HG03103 (cell line): ENCODE measurements at regions not wholly inside any gene's neighbourhood (a gene's known extent, or its start where the extent isn't known, plus 50 kb on each side); places are given as distances from the start of the nearest gene placed in this dataset.
"Not testable (repeated sequence)": the region's sequence is repeated elsewhere in the genome, so short reads cannot be mapped to it uniquely, and the experiment has no call there.

Source experiments
- ATAC-seq: cut with Tn5 transposase; IDR thresholded peaks from one replicate; pipeline ENCODE4 v1.9.1; 2021; ENCODE audit warnings: low read depth; ENCODE audit not compliant: unreplicated experiment

- no peak for ATAC-seq
These were observed 78.8 kb upstream of the HMGXB4 start for GRCh38 chr22:35178446-35178845.

- ATAC-seq = no peak
These were observed 73.4 kb upstream of the HMGXB4 start for GRCh38 chr22:35183917-35184316.

GRCh38 chr22:35186492-35186891, 70.8 kb upstream of the HMGXB4 start:
- ATAC-seq = no peak

- not testable (repeated sequence) for ATAC-seq
These were observed 68.4 kb upstream of the HMGXB4 start for GRCh38 chr22:35188930-35189329.

GRCh38 chr22:35189559-35189958, 67.7 kb upstream of the HMGXB4 start:
- no peak for ATAC-seq

DNA sequence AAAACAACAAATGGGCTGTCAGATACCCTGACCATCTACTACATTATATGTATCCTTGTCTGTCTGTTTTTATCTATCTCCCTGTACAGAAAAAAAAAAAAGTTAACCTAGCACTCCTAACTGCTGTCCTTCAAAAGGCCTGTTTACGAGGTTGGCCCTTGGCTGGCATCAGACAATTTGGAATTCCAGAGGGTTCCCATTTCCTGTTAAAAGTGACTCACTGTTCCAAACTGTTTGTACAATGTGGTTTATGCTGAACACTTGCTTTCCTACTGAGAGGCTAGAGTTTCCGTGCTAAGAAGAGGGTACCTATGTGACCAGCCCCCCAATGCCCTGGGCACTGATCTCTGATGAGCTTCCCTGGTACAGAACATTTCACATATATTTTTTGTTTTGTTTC, 65.9 kb upstream of the HMGXB4 start:
- no peak for ATAC-seq

- no peak for ATAC-seq
These were observed 65.0 kb upstream of the HMGXB4 start for GRCh38 chr22:35192129-35192918.

GRCh38 chr22:35195226-35195625, 62.1 kb upstream of the HMGXB4 start:
- no peak for ATAC-seq

- no peak for ATAC-seq
These were observed 61.5 kb upstream of the HMGXB4 start for GRCh38 chr22:35195821-35196220.

DNA sequence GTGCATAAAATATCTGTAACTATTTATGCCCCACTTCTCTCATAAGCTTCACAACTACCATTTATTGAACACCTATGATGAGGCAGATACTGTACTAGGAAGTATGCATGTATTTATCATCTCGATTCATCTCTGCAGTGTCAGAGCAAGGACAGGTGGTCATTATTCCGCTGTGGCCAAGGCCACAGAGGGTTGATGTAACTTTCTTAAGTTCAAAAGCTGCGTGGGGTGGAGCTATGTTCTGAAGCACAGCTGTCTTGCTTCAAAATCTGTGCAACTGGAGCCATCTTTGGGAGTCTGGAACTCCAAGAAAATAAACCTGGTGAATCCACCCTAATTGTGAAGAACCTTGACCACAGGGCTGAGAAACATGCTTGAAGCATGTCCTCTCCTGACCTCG, 60.2 kb upstream of the HMGXB4 start:
- no peak for ATAC-seq

DNA sequence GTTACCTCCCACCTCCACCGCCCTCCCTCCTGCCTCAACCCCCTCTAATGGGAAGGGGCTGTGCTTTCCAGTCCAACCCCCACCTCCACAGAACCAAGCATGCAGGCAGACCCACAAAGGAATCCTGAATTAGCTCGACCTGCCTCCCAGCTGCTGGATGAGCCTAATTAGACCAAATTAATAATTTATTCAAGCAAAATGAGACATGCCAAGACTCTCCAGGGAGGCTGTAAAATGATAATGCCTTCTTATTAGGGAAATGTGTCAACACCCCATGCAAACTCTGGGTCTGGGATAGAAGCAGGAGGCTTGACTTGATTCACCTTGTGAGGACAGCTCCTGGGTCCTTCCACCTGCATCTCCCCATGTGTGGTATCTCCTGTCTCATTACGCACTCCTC, 59.4 kb upstream of the HMGXB4 start:
- no peak for ATAC-seq

DNA sequence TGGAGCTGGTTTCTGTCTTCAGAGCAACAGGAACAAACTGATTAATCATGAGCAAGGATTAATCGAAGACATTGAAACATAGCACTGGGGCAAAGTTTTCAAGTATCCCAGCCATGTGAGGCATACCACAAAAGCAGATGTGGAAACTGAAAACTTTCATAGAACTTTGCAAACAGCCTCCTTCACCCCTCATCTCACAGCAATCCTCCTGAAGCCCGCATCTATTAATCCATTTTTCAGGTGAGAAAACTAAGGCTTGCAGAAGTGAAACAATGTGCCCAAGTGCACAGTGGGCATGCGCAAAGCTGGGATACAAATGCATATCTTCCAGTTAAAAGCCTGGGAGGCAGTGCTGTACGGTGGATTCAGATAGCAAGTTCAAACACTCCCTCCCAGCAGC, 58.6 kb upstream of the HMGXB4 start:
- no peak for ATAC-seq

- no peak for ATAC-seq
These were observed 54.9 kb upstream of the HMGXB4 start for GRCh38 chr22:35202376-35202775.

DNA sequence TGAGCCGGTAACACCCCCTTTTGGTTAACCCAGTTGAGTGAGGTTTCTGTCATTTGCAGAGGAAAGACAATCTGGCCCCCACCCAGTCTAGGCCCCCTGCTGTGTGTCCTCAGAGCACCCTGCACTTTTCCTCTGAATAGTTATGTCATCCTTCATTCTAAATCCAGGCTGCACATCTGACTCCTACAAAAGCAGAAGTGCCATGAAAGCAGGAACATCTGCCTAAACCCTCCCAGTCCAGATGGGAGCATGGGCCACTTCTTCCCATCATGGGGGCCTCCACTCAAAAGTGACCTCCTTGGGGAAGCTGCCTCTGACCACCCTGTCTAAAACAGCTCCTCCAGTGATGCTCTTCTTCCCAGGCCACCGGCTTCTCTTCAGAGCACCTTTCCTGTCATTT, 53.7 kb upstream of the HMGXB4 start:
- ATAC-seq = no peak

- no peak for ATAC-seq
These were observed 52.2 kb upstream of the HMGXB4 start for GRCh38 chr22:35204807-35205775.

DNA sequence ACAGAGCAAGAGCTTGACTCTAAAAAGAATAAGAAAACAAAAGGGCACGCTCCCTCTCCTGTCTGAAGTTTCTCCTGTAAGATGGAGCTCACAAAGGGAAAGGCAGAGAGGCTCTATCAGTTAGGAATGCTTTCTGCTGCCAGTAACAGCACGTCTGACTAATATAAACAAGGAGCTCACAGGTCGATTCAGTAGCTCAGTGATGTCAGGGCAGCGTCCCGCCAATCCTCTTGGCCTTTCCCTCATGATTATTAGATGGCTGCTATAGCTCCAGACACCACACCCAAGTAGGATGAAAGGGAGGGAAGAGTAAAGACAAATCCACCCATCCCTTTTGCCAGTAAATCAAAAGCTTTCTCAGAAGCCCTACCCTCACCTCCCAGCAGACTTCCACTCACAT, 51.3 kb upstream of the HMGXB4 start:
- no peak for ATAC-seq

- ATAC-seq = no peak
These were observed 50.4 kb upstream of the HMGXB4 start for GRCh38 chr22:35206889-35207288.
